ENCODE measurements at regions not wholly inside any gene's neighbourhood (a gene's known extent, or its start where the extent isn't known, plus 50 kb on each side); places are given as distances from the start of the nearest gene placed in this dataset.

GRCh38 chr13:99080131-99080530 lies 102.3 kb upstream of the DOCK9 start:
- Histone ChIP-seq H3K4me1 (ENCODE audit: control insufficient read depth, extremely low read depth, insufficient read depth, low read length) (no peaks in the 10 kb centered on the region), H3K36me3 (ENCODE audit: control insufficient read depth, insufficient read depth, low read length) (no peaks in the 10 kb centered on the region), H3K9ac (ENCODE audit: insufficient read depth, low read length) (no peak overlapping the region), H2AFZ (ENCODE audit: low read length) (no peak overlapping the region), H3K4me2 (ENCODE audit: extremely low read depth, insufficient read depth, low read length) (no peak overlapping the region), H4K20me1 (ENCODE audit: control insufficient read depth, extremely low read depth, insufficient read depth, low read length) (no peaks in the 10 kb centered on the region), H3K9me3 (ENCODE audit: control insufficient read depth, insufficient read depth, low read depth, low read length) (no peaks in the 10 kb centered on the region), H3K27me3 (ENCODE audit: control insufficient read depth, insufficient read depth, low read length) (no peaks in the 10 kb centered on the region), H3K27ac (ENCODE audit: insufficient read depth, low read length) (no peak overlapping the region), H3K79me2 (ENCODE audit: control insufficient read depth, insufficient read depth, low read length) (no peaks in the 10 kb centered on the region), H3K4me3 (replicated peaks in 1 of 4; ENCODE audit: control extremely low read depth in 1 of 4, insufficient read depth in 1 of 4, low read depth in 3 of 4, low read length in 4 of 4) (no peak overlapping the region)
- no peak for TF ChIP-seq EZH2 (IDR thresholded peaks at IDR 0.05; ENCODE audit: low read length, missing control alignments)
- TF ChIP-seq CTCF (conservative IDR thresholded peaks at IDR 0.05 in 1 of 2, IDR thresholded peaks at IDR 0.05 in 1 of 2; ENCODE audit: low read depth in 1 of 2, low read length in 2 of 2): no peak
- DNase-seq (ENCODE audit: low read depth in 2 of 2): no peak

- no peak overlapping the region for H2AFZ ChIP-seq (ENCODE audit: low read length)
- H3K4me3 ChIP-seq (replicated peaks in 1 of 4; ENCODE audit: control extremely low read depth in 1 of 4, insufficient read depth in 1 of 4, low read depth in 3 of 4, low read length in 4 of 4): no peak overlapping the region
- H4K20me1 ChIP-seq (ENCODE audit: control insufficient read depth, extremely low read depth, insufficient read depth, low read length): no peaks in the 10 kb centered on the region
- H3K27me3 ChIP-seq (ENCODE audit: control insufficient read depth, insufficient read depth, low read length): no peaks in the 10 kb centered on the region
- no peaks in the 10 kb centered on the region for H3K79me2 ChIP-seq (ENCODE audit: control insufficient read depth, insufficient read depth, low read length)
- no peak overlapping the region for H3K9ac ChIP-seq (ENCODE audit: insufficient read depth, low read length)
- peaks cover 3% of the 10 kb centered on the region for H3K4me1 ChIP-seq (ENCODE audit: control insufficient read depth, extremely low read depth, insufficient read depth, low read length)
- no peaks in the 10 kb centered on the region for H3K9me3 ChIP-seq (ENCODE audit: control insufficient read depth, insufficient read depth, low read depth, low read length)
- no peaks in the 10 kb centered on the region for H3K36me3 ChIP-seq (ENCODE audit: control insufficient read depth, insufficient read depth, low read length)
- TF ChIP-seq EZH2 (IDR thresholded peaks at IDR 0.05; ENCODE audit: low read length, missing control alignments) (no peak), CTCF (conservative IDR thresholded peaks at IDR 0.05 in 1 of 2, IDR thresholded peaks at IDR 0.05 in 1 of 2; ENCODE audit: low read depth in 1 of 2, low read length in 2 of 2) (no peak)
- no peak overlapping the region for H3K27ac ChIP-seq (ENCODE audit: insufficient read depth, low read length)
- no peak overlapping the region for H3K4me2 ChIP-seq (ENCODE audit: extremely low read depth, insufficient read depth, low read length)
- no peak for DNase-seq (ENCODE audit: low read depth in 2 of 2)
Observed at GRCh38 chr13:99083981-99084380, 106.1 kb upstream of the DOCK9 start.

- DNase-seq (ENCODE audit: low read depth in 2 of 2): no peak
Observed at GRCh38 chr13:99085139-99085807, 107.4 kb upstream of the DOCK9 start.

More at GRCh38 chr13:99085139-99085807, 107.4 kb upstream of the DOCK9 start:
- H3K4me1 ChIP-seq (ENCODE audit: control insufficient read depth, extremely low read depth, insufficient read depth, low read length): peaks cover 3% of the 10 kb centered on the region
- peak overlapping the region; percentile 27 for H3K4me2 ChIP-seq (ENCODE audit: extremely low read depth, insufficient read depth, low read length)
- H4K20me1 ChIP-seq (ENCODE audit: control insufficient read depth, extremely low read depth, insufficient read depth, low read length): no peaks in the 10 kb centered on the region
- peak overlapping the region in 2 of 4 experiments; percentile 29 to 65 for H3K4me3 ChIP-seq (replicated peaks in 1 of 4; ENCODE audit: control extremely low read depth in 1 of 4, insufficient read depth in 1 of 4, low read depth in 3 of 4, low read length in 4 of 4)
- H3K27me3 ChIP-seq (ENCODE audit: control insufficient read depth, insufficient read depth, low read length): no peaks in the 10 kb centered on the region
- H3K36me3 ChIP-seq (ENCODE audit: control insufficient read depth, insufficient read depth, low read length): no peaks in the 10 kb centered on the region
- H3K27ac ChIP-seq (ENCODE audit: insufficient read depth, low read length): no peak overlapping the region
- no peaks in the 10 kb centered on the region for H3K9me3 ChIP-seq (ENCODE audit: control insufficient read depth, insufficient read depth, low read depth, low read length)
- H3K79me2 ChIP-seq (ENCODE audit: control insufficient read depth, insufficient read depth, low read length): no peaks in the 10 kb centered on the region
- TF ChIP-seq CTCF (conservative IDR thresholded peaks at IDR 0.05 in 1 of 2, IDR thresholded peaks at IDR 0.05 in 1 of 2; ENCODE audit: low read depth in 1 of 2, low read length in 2 of 2): no peak
- no peak for TF ChIP-seq EZH2 (IDR thresholded peaks at IDR 0.05; ENCODE audit: low read length, missing control alignments)
- no peak overlapping the region for H3K9ac ChIP-seq (ENCODE audit: insufficient read depth, low read length)
- H2AFZ ChIP-seq (ENCODE audit: low read length): no peak overlapping the region

Data from fibroblast of lung (primary cell).